GM19324 (cell line): ENCODE measurements at regions not wholly inside any gene's neighbourhood (a gene's known extent, or its start where the extent isn't known, plus 50 kb on each side); places are given as distances from the start of the nearest gene placed in this dataset.
A peak's percentile ranks its signal among the peaks of the same experiment; 100 is the strongest.
"Not testable (repeated sequence)": the region's sequence is repeated elsewhere in the genome, so short reads cannot be mapped to it uniquely, and the experiment has no call there.

ENCODE experiments used
- ATAC-seq: cut with Tn5 transposase; IDR thresholded peaks from one replicate; pipeline ENCODE4 v1.9.1; 2021; ENCODE audit warnings: mild to moderate bottlenecking, moderate library complexity; ENCODE audit not compliant: unreplicated experiment, low FRiP score

DNA sequence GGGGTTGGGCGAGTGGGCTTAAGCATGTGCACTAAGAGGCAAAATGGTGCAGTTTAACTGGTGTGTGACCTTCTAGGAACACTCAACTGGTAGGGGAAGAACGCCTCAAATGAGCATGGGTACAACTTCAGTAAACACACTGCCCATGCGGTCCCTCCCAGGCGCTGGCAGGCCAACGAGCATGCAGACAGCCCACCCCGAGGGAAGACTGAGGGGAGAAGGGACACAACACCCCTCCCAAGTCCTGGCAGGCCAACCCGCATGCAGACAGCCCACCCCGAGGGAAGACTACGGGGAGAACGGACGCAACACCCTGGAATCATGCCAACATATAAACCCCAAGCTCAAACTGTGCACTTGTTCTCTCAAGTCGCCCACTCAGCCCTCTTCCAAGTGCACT, 456.0 kb downstream of the FBXO15 start:
- no peak for ATAC-seq

GRCh38 chr18:73691118-73691517, 456.5 kb downstream of the FBXO15 start:
- ATAC-seq: no peak

DNA sequence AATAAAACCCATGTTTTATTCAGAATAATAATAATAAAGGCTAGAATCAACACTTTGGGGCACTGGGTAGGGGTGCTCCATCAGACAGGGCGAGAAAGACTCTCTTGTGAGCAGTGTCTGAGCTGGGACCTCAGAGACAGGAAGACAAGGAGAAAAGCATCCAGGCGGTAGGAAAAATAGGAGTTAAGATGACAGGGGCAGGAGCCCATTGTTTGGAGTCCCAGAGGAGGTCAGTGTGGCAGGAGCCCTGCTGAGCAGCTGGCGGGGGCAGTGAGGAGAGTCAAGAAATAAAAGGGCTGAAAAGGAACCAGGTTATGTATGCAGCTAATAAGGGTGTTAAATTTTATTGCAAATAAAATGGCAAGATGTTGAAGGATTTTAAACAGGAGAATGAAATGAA, 457.4 kb downstream of the FBXO15 start:
- no peak for ATAC-seq

GRCh38 chr18:73688851-73689711, 458.6 kb downstream of the FBXO15 start:
- ATAC-seq: peak; percentile 81

- no peak for ATAC-seq
These were observed 459.5 kb downstream of the FBXO15 start for GRCh38 chr18:73688161-73688560.

DNA sequence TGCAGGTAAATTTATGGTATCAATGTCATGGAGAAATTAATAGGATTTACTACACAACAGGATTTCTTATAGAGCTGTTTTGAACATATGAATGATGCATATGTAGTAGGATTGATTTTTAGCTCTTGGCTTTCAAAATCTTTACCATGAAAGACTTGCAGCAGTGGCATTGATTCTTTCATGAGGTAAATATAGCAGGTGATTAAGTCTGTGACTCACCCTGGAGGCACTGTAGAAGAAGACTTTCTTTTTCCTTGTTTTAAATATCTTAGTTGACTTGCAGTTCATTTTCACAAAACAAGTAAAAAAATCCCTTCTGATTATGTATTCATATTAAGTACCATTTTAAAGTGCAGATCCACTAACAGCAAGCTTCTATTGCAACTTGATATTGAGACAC, 463.0 kb downstream of the FBXO15 start:
- no peak for ATAC-seq

- no peak for ATAC-seq
These were observed 464.0 kb downstream of the FBXO15 start for GRCh38 chr18:73683409-73684238.

DNA sequence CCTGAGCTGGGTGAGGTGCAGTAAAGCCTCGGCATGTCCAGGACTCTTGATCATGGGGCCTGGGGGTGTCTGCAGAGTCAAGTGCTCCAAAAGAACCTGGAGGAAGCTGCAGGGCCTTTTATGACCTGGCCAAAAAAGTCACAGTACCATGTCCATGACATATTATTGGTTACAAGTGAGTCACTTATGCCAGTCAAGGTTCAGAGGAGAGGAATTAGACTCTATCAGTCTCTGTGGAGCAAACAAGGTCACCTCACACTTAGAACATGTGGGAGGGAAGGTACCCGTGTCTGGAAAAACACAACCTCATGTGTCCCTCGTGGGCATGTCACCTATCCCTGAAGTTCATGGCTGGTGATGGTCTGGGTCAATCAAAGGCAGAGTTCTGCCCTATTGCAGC, 465.7 kb downstream of the FBXO15 start:
- no peak for ATAC-seq

DNA sequence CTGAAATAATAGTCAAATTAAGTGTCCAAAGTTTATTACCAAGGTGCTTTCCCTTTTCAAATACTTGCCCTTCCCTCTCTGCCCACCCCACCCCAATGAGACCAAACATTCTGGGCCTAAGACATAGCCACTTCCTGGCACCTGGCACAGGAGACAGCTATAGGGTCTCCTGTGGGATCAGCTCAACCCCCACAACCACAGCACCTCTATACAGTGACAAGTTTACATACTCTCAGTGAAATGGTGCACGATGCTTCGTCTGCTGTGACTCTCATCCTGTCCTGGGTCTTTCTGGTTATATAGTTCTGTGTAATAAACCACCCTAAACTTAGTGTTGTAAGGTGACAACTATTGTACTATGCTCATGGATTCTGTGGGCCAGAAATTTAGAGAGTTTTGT, 466.2 kb downstream of the FBXO15 start:
- ATAC-seq: no peak

DNA sequence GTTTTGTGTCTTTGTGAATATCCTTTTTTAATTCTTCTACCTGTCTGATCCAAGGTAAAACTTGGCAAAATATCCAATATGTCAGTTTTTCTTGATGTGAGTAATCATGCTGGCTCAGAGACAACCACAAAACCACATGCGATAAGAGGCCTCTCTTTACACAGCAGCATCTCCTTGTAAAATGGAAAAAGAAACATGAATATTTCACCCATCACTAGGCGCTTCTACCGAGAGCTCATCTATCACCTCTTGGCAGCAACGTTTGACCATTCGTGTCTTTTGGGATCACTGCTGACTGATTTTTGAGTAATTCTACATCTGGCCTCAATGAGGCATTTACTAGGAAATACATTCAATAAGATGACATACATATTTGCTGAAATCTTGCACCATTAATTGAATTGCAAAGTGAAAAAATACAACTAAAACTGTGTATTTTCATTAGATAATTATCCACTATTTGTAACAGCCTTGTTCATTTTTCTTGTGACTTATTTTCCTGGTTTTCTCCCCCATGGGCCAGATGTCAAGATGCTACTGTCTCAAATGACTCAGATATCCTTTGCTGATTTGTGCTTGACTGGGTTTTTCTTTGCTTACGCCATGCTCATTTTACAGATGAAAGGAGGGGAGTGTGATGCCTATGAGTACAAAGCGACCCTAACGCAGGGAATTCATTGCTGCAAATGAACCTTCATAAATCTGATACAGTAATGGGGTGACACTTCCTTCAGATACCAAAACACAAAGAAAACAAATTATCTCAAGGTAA, 467.5 kb downstream of the FBXO15 start:
- no peak for ATAC-seq

DNA sequence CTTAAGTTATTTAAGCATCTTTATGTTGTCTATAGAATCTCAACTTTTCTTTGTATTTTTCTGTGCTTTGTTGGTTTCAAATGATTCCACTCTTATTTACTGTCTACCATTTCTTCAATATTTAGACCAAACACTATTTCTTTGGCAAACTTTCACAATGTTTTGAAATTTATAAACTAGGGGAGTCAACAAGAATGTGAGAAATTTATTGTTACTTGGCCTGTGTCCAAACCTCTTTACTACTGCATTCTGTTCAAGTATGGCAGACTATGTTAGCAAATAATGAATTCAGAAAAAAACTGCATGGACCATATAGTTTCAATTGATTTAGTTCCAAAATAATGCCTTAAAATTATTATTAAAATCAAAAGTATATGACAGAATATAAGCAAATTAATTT, 470.2 kb downstream of the FBXO15 start:
- ATAC-seq: no peak

DNA sequence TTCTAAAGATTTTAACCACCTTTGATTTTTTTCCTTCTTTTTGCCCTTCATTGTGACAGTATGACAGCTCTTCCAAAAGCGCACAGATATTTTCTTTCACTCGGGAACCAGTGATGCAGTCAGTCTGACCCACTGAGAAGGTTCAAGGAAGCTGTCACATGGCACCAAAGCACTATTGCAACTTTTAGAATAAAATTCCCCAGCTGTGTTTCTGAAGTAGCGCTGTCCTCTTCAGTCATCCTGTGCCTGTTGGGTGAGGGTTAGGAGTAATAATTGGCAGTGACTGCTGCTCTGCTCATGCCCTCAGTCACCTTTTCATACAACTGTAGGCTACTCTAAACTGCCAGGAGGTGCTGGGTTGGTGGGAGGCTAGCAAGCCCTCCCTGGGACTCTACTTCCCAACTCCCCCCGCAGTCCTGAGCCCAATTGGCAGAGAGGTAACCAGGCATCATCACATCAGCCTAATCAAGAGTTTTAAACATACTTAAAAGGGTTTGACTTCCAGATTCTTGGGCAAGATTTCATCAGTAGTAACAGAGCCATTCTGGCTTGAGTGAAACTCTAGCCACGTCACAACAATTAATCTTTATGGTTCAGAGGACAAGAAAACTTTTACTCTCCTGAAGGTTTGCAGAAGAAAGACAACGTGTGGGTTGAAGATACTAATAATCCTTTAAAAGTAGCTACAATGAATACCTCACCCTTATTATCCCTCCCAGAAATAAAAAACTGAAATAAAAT, 473.3 kb downstream of the FBXO15 start:
- ATAC-seq: no peak

GRCh38 chr18:73671480-73671879, 476.2 kb downstream of the FBXO15 start:
- not testable (repeated sequence) for ATAC-seq

DNA sequence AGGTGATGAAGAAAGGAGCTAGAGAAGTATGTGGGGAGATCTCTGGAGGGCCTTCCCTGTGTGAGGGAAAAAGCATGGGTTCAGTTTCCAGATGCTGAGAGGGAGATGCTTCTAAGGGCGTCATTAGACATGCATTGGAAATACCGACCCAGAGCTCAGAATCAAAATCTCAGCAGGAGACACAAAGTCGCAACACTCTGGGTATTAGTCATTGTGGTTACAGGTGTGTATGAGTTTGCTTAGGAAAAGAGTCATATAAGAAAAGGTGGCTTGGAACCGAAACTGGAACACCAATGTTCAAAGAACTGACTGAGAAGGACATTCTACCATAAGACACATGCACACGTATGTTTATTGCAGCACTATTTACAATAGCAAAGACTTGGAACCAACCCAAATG, 477.1 kb downstream of the FBXO15 start:
- no peak for ATAC-seq

- no peak for ATAC-seq
These were observed 477.6 kb downstream of the FBXO15 start for GRCh38 chr18:73670039-73670438.

- no peak for ATAC-seq
These were observed 478.3 kb downstream of the FBXO15 start for GRCh38 chr18:73669297-73669696.

GRCh38 chr18:73668051-73668450, 479.6 kb downstream of the FBXO15 start:
- ATAC-seq: no peak

GRCh38 chr18:73666772-73667171, 480.9 kb downstream of the FBXO15 start:
- ATAC-seq: no peak

DNA sequence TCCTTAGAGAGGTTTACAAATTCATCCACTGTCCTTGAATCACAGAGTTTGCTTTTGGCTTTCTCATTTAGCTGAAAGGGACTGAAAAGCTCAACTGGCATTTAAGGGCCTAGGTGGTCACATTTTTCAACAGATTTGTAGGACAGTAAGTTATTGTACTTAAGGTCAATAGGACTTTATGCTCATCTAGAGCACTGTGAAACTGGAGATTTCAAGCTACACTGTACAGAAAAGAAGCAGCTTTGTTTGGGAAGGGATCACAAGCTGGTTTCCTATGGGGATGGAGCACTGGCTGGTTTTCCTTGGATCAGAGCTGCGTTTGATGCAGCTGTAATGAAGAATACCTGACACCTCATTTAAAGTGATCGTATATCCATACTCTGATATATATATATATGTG, 482.7 kb downstream of the FBXO15 start:
- no peak for ATAC-seq

- ATAC-seq: no peak
These were observed 484.1 kb downstream of the FBXO15 start for GRCh38 chr18:73663581-73663980.
